HUDEP-2 (cell line): ENCODE measurements at regions not wholly inside any gene's neighbourhood (a gene's known extent, or its start where the extent isn't known, plus 50 kb on each side); places are given as distances from the start of the nearest gene placed in this dataset.
"Not testable (repeated sequence)": the region's sequence is repeated elsewhere in the genome, so short reads cannot be mapped to it uniquely, and the experiment has no call there.

ENCODE experiments used
- DNase-seq, 76 experiments: peaks; one replicate each; lab custom pipeline; 2025; ENCODE audit not compliant: unreplicated experiment in 76 of 76; lab: John Stamatoyannopoulos, UW

DNA sequence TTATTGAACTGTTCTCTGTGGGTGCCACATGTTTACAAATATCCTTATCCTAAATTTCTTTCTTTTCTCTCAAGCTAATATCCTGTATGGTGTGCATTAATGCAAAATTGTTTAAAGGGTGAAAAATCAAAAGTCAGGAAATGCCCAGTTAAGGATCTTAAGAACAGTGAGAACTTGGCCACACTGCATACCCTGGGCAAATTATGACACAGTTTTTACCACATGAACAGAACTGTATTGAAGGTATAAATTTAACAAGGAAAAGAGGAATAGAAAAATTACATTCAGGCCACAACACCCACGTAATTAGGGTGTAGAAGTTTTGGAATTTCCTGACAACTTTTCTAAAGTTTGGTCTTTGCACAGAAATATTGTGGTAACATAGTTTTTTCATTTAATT lies 94.4 kb upstream of the HCCS start:
- DNase-seq = no peak

DNA sequence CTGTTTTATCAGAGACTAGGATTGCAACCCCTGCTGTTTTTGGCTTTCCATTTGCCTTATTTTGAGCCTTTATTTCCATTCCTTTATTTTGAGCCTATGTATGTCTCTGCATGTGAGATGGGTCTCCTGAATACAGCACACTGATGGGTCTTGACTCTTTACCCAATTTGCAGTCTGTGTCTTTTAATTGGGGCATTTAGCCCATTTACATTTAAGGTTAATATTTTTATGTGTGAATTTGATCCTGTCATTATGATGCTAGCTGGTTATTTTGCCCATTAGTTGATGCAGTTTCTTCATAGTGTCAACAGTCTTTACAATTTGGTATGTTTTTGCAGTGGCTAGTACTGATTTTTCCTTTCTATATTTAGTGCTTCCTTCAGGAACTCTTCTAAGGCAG lies 88.5 kb upstream of the HCCS start:
- DNase-seq = not testable (repeated sequence)

DNA sequence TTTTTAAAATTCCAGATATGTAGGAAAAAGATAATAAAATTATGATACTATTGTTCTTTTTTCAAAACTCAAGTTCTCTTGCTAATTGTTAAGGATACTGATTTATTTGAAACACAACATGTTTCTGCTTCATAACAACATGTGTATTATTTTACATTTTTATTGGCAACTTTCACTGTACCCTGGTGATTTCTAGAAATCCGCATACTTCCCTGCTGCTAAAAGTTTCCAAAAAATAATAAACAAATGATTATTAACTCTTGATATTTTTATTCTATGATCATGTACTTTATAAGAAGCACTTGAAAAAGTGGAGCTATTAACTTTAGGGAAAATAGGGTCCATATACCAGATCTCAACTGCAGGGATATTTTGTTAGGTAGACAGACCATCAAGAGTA lies 71.2 kb upstream of the HCCS start:
- DNase-seq = no peak

DNA sequence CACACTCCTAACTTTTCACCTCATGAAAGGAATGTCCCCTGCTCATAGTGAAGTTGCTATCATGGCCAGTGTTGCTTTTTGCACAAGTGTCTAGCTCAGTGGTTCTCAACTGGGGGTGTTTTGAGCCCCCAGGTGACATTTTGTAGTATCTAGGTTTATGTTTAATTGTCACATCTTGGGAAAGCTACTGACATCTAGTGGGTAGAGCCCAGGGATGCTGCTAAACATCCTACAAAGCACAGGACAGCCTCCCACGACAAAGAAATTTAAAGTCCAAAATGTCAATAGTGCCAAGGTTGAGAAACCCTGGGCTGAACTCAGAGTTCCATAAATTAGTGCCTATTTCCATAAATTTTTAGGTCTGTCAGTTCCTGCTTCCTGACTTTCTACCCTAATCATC lies 70.7 kb upstream of the HCCS start:
- DNase-seq = no peak

DNA sequence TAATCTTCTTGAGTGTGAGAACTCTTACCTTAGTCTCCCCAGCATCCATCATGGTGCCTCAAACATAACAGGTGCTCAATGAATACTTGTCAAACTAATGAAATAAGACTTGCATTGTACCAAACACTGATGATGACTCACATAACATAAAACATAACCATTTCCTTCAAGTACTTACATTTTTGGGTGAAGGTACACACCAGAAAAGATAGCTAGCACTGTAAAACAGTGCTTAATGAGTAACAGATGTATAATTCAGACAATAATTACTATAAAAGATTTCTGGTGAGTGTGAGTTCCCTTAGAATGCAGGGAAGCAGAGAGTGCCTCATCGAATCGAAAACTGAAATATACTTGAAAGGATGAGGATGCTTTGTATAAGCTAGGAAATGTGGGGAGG lies 70.1 kb upstream of the HCCS start:
- no peak for DNase-seq

DNA sequence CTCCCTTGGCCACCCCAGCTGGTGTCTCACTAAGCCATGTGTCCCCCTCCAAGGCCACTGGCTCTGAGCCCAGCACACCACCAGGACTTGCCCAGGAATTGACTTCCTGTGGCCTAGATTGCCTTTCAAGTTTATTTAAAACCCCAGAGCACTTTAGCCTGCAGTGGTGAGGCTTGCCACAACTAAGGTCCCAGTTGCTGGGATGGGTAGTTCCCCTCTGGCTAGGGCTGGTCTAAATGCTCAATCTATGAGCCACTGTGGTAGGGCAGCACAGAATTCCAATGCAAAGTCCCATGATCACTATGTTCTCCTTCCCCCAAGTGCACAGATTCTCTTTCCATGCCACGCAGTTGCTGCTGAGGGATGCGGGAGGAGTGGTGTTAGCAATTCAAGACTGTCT lies 61.1 kb upstream of the HCCS start:
- no peak for DNase-seq

DNA sequence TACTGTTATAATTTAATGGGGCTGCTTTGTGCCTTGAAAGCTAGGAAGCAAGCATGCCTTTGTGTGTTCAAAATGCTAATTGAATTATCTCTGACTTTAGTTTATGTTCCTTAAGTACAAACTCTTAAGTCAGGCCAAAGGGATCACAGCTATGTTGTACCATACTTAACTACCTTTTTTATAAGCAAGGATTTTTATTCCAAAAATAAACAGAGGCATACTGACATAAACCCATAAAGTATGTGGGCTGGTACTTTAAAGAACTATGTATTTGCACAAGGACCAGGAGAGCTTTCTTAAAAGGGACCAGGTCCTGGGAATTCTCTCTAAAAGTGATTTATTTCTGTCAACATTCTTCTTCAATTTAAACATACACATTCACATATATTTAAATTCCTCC lies 57.8 kb upstream of the HCCS start:
- DNase-seq = no peak

DNA sequence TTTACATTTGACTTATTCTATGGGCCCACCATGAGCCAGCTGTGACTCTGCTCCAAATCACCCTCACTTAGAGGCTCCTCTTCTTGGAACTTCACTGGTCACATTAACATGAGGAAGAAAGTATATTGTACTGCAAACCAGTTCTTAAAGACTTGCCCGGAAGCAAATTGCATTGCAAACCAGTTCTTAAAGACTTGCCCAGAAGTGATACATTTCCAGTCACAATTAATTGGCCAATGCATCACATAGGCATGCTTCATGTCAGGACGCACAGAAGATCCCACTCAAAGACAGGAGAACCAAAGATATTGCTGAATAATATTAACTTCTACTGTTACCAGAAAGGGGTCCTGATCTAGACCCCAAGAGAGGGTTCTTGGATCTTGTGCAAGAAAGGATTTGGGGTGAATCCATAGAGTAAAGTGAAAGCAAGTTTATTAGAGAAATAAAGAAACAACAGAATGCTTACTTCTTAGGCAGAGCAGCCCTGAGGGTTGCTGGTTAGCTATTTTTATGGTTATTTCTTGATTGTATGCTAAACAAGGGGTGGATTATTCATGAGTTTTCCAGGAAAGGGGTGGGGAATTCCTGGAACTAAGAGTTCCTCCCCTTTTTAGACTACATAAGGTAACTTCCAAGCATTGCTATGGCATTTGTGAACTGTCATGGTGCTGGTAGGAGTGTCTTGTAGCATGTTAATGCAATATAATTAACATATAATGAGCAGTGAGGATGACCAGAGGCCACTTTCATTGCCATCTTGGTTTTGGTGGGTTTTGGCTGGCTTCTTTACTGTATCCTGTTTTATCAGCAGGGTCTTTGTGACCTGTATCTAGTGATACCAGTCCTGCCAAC lies 54.6 kb upstream of the HCCS start:
- no peak for DNase-seq

DNA sequence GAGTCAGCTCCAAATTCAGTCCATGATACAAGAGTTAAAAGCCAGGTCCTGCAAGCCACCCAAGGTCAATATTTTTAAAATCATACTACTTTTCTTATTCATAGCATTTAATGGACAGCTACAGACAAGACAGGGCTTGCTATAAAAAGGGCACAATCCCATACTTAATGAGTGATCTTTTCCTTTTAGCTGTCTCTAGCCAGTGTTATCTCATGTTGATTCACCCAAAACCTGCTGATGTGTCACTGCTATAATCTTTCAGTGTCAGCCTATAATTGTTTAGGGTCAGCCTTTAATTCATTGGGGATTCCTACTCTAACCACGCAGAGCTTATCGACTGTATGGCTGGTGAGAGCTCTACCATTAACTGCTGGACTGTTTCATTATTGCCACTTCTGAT lies 51.2 kb upstream of the HCCS start:
- peak in 1 of 76 experiments; percentile 1 for DNase-seq
